ENCODE measurements at regions not wholly inside any gene's neighbourhood (a gene's known extent, or its start where the extent isn't known, plus 50 kb on each side); places are given as distances from the start of the nearest gene placed in this dataset.

DNA sequence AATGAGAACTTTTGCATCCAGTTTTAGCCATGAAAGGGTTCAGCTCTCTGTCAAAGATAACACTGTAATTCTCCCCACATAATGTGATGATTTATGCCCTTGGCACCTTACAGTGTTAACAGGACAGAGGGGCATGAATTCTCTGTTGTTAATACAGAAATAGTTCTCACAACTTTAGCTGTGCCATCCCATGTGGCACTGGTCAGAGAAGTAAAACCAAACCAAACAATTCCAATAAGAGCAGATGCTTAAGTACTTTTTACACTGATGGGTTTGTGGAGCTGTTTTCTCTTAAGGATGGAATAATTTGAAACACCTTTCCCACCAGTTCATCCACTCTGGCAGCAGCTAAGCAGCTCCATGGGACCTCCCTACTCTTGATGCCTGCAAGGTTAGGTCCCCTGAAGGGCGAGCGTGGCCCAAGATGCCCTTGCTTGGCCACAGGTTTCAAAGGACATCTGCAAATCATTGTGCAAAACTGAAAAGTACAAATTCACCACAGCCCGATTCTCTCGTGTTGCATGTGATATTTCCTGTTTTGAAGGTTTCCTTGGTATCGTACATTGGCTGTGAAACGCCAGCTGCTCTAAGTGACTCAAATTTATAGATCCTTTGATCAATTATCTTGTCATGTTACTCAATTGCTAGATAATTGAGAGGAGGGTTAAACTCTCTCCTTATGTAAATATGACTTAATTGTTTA is 82.5 kb upstream of the CREB5 start:
- TF ChIP-seq, protein P1, sequence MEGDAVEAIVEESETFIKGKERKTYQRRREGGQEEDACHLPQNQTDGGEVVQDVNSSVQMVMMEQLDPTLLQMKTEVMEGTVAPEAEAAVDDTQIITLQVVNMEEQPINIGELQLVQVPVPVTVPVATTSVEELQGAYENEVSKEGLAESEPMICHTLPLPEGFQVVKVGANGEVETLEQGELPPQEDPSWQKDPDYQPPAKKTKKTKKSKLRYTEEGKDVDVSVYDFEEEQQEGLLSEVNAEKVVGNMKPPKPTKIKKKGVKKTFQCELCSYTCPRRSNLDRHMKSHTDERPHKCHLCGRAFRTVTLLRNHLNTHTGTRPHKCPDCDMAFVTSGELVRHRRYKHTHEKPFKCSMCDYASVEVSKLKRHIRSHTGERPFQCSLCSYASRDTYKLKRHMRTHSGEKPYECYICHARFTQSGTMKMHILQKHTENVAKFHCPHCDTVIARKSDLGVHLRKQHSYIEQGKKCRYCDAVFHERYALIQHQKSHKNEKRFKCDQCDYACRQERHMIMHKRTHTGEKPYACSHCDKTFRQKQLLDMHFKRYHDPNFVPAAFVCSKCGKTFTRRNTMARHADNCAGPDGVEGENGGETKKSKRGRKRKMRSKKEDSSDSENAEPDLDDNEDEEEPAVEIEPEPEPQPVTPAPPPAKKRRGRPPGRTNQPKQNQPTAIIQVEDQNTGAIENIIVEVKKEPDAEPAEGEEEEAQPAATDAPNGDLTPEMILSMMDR (IDR thresholded peaks at IDR 0.05): no peak
- TF ChIP-seq POLR2A (IDR thresholded peaks at IDR 0.05): no peak
- TF ChIP-seq EP300 (IDR thresholded peaks at IDR 0.05): no peak
